ENCODE measurements at regions not wholly inside any gene's neighbourhood (a gene's known extent, or its start where the extent isn't known, plus 50 kb on each side); places are given as distances from the start of the nearest gene placed in this dataset.

- CTCF ChIA-PET = no interaction called here
- POLR2A ChIA-PET = no interaction called here
Measured at GRCh38 chr21:16504766-16505165, 775.0 kb downstream of the USP25 start.

GRCh38 chr21:16509476-16509875 is 779.7 kb downstream of the USP25 start:
- CTCF ChIA-PET = no interaction called here
- POLR2A ChIA-PET = no interaction called here

- POLR2A ChIA-PET = no interaction called here
- CTCF ChIA-PET = no interaction called here
Measured at GRCh38 chr21:16514316-16514715, 784.5 kb downstream of the USP25 start.

- CTCF ChIA-PET = no interaction called here
- POLR2A ChIA-PET = no interaction called here
Measured at GRCh38 chr21:16517383-16517782, 787.6 kb downstream of the USP25 start.

GRCh38 chr21:16519036-16519435 is 789.3 kb downstream of the USP25 start:
- CTCF ChIA-PET = no interaction called here
- POLR2A ChIA-PET = no interaction called here

- POLR2A ChIA-PET = no interaction called here
- CTCF ChIA-PET = no interaction called here
Measured at GRCh38 chr21:16519644-16520043, 789.9 kb downstream of the USP25 start.

- POLR2A ChIA-PET = no interaction called here
- CTCF ChIA-PET = no interaction called here
Measured at GRCh38 chr21:16522548-16522947, 792.8 kb downstream of the USP25 start.

GRCh38 chr21:16530656-16531055 is 800.9 kb downstream of the USP25 start:
- ChIA-PET POLR2A (no interaction called here), CTCF (no interaction called here)

- ChIA-PET POLR2A (no interaction called here), CTCF (no interaction called here)
Measured at GRCh38 chr21:16532840-16533239, 803.1 kb downstream of the USP25 start.

GRCh38 chr21:16533692-16534407 is 804.1 kb downstream of the USP25 start:
- ChIA-PET POLR2A (no interaction called here), CTCF (no interaction called here)

- CTCF ChIA-PET = no interaction called here
Measured at GRCh38 chr21:16534408-16535101, 804.8 kb downstream of the USP25 start.

GRCh38 chr21:16535102-16535422 is 805.3 kb downstream of the USP25 start:
- POLR2A ChIA-PET = no interaction called here
- CTCF ChIA-PET = no interaction called here

More at GRCh38 chr21:16534408-16535101, 804.8 kb downstream of the USP25 start:
- POLR2A ChIA-PET = no interaction called here

- ChIA-PET CTCF (no interaction called here), POLR2A (no interaction called here)
Measured at GRCh38 chr21:16535626-16536025, 805.8 kb downstream of the USP25 start.

GRCh38 chr21:16536140-16536539 is 806.4 kb downstream of the USP25 start:
- ChIA-PET CTCF (no interaction called here), POLR2A (no interaction called here)

GRCh38 chr21:16536643-16537434 is 807.1 kb downstream of the USP25 start:
- ChIA-PET POLR2A (no interaction called here), CTCF (no interaction called here)

GRCh38 chr21:16537501-16537900 is 807.7 kb downstream of the USP25 start:
- POLR2A ChIA-PET = no interaction called here
- CTCF ChIA-PET = no interaction called here

GRCh38 chr21:16538405-16538804 is 808.6 kb downstream of the USP25 start:
- POLR2A ChIA-PET = no interaction called here
- CTCF ChIA-PET = no interaction called here

GRCh38 chr21:16538936-16539440 is 809.2 kb downstream of the USP25 start:
- ChIA-PET POLR2A (no interaction called here), CTCF (no interaction called here)

GRCh38 chr21:16540966-16541727 is 811.4 kb downstream of the USP25 start:
- POLR2A ChIA-PET = no interaction called here
- CTCF ChIA-PET = no interaction called here

- CTCF ChIA-PET = no interaction called here
Measured at GRCh38 chr21:16550118-16550517, 820.3 kb downstream of the USP25 start.

More at GRCh38 chr21:16550118-16550517, 820.3 kb downstream of the USP25 start:
- POLR2A ChIA-PET = no interaction called here

Data from activated CD8-positive, alpha-beta memory T cell treated with anti-CD3 and anti-CD28 coated beads for 36 hours (primary cell).